NCI-H526 (cell line): ENCODE measurements at regions not wholly inside any gene's neighbourhood (a gene's known extent, or its start where the extent isn't known, plus 50 kb on each side); places are given as distances from the start of the nearest gene placed in this dataset.

Source experiments
- DNase-seq, 2 experiments: peaks; one replicate each; lab custom pipeline; 2025; lab: John Stamatoyannopoulos, UW

- DNase-seq = peak; percentile 20 to 51
Measured at GRCh38 chr12:67426067-67426466, 156.9 kb downstream of the CAND1 start.

DNA sequence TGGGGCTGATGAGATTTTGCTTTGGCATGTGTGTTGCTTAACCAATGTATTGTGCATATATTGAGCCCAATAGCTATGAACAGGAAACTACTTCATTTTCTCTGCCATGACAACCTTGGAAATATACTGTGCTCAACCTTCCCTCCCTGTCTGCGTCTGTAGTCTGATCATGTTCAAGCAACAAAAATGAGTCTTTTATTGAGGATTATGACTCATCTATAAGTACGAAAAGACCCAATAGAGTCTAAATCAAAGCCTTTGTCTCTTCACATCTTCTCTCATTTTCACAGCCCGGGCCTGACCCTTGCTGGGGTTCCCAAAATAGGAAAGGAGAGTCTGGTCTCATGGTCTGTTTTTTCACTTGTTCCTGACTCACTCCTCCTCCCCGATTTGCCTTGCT, 158.2 kb downstream of the CAND1 start:
- no peak for DNase-seq

DNA sequence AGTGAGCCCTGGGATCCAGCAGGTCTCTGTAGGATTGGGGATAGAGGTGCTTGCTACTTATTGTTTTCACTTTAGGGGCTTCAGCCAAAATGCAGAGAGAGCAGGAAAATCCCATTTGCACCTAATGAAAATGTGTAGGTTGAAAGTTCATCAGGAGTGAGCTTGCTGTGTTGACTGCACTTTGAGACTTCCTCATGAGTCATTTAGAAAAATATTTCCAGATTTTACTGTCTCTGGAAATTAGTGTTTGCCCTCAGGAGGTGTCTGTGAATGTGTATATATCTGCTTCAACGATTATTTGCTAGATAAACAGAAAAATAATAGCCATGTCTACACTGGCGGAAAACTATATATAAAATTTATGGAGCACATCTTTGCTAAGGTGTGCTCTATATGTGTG, 159.3 kb downstream of the CAND1 start:
- DNase-seq = no peak

DNA sequence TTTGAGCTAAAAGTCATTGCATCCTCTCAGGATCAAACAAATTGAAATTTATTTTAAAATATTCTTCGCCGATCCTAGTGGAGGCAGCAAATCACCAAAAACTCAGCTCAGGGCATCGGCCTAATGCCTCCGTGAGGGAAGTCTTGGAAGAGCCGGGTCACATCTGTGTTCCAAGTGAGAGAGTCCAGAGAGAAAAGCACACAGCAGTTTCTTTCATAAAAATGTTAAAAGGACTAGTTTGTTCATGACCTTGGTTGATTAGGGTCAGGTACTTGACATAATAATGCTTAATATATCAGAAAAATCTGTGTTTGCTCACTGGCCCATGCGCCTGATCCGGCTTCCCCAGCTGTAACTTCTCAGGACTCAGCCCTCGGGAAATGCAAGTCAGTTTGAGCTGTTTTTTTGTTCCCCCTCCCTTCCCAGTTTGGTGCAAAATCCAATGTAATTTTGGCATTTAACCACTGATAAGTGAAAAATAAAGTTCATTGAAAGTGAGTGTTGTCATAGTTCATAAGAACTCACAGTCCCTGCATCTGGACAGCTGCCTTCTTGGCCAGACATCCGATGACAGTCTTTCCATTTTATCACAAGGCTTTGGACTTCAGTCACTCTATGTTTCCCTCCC, 161.7 kb downstream of the CAND1 start:
- DNase-seq = peak in 1 of 2 experiments; percentile 28

DNA sequence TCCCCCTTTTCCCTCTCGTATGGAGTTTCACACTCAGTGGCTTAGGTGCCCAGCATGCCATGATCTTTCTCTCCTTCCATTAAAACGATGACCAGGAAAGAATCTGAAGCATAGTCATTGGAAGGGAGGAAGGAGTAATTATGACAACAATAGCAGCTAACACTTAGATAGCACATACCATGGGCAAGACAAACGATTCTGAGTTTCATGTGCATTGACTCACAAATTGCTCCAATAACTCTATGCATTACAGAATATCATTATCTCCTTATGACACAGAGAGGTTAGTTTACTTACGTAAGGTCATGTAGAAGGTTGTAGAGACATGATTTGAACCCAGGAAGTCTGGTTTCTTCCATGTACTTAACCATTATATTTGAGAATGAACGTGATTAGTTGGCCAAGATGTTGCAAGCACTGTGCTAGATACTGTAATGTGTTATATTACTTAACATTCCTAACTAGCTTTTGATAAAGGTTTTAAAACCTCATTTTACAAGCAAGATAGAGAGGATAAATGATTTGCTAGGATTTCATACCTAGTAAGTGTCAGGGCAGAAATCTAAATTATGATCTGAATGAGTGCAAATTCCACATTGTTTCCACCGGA, 162.4 kb downstream of the CAND1 start:
- DNase-seq = no peak

DNA sequence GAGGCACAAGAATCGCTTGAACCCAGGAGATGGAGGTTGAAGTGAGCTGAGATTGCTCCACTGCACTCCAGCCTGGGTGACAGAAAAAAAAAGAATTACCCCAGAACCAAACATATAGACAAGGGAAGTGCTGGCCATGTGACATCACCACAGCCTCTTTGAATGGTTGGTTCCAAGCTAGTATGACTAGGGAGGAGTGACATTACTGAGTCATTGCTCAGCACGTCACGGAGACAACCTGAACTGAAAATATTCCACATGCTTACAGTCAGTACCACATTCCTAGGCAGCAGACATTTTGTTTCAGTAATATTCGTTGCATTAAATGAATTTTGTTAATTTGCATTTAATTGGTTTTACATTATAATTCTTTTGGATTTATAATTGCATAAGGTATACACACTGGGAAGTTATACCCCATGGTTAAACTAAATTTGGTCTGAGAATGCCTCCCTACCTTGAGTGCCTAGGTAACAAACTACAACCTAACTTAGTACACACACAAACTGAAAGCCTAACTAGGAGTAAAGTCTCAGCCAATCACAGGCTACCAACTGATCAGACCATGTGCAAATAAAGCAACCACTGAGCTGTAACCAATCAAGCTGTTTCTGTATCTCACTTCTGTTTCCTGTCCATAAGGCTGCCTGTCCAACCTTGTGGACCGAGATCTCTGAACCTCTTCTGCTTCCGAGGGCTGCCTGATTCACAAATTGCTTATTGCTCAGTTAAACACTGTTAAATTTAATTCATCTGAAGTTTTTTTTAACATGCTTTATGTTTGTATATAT, 164.4 kb downstream of the CAND1 start:
- DNase-seq = no peak

GRCh38 chr12:67434671-67435370, 165.7 kb downstream of the CAND1 start:
- no peak for DNase-seq

DNA sequence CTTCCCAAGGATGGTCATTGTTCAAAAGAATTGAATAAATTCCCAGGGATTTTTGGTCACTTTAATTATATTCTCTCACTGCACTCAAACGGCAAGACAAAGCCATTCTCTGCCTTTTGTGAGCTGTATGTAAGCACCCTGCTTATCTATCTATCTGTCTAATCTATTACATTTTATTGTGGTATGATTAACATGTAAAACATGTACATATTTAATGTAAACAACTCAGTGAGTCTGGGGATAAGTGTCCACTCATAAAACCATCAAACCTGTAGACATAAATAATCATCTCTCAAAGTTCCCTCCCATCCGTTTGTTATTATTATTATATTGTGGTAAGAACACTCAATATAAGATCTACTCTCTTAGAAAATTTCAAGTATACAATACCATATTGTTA, 167.1 kb downstream of the CAND1 start:
- DNase-seq = no peak

DNA sequence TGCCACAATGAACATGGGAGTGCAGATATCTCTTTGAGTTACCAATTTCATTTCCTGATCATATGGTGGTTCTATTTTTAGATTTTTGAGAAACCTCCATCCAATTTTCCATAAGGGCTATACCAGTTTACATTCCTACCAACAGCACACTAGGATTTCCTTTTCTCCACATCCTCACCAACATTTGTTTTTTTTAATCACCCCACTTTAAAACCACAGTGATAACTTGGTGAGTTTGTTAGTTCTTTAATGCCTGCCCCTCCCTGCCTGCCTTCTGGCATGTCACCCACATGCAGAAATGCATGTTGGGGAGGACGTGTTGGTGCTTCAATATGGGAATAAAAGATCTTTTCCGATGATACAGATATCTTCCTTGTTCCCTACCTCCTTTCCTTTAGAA, 167.9 kb downstream of the CAND1 start:
- DNase-seq = no peak

DNA sequence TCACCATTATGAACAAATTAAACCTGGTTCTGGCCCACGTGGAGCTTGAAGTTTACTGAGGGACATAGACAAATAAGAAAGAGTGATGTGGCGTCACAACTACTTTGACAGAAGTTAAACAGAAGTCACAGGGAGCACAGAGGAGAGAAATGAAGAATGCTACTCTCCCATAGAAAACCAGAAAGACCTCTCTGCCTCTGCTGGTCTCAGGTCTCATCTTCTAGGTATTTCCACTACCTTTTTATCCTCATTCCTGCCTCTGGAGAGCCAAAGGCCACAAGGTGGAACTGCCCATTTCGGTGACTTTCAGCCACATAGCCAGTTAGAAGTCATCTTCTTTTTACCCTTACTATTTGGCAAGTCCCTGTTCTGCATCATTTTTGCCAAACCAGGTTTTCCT, 170.5 kb downstream of the CAND1 start:
- DNase-seq = no peak

DNA sequence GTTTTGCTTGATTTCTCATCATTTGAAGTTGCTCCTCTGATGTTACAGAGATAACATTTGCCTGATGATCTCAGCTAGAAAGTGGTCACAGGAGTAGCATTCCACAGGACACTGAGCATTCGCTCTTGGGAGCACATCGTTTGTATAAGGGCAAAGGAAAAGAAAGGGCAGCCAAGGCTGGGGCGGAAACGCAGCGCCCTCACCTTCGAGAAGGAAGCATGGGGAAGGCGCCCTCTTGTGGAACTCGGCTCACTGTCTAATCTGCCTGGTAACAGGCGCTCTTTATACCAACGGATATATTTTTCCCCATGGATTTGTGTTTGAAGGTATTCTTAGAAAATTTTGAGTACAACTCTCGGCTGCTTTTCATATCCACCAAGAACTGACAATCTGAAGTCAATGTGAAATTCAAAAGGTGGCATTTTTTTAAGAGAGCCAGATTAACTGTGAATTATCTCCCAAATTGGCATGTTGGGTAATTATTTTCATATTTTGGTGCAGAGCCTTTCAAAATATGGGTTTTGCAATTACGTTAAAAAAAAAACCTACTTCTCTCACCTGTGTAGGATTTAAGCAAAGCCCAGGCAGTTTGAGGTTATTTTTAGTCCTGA, 172.7 kb downstream of the CAND1 start:
- DNase-seq = peak; percentile 53 to 91

GRCh38 chr12:67442347-67442841, 173.2 kb downstream of the CAND1 start:
- peak; percentile 32 to 53 for DNase-seq

- DNase-seq = peak; percentile 40
Measured at GRCh38 chr12:67442896-67443295, 173.7 kb downstream of the CAND1 start.

DNA sequence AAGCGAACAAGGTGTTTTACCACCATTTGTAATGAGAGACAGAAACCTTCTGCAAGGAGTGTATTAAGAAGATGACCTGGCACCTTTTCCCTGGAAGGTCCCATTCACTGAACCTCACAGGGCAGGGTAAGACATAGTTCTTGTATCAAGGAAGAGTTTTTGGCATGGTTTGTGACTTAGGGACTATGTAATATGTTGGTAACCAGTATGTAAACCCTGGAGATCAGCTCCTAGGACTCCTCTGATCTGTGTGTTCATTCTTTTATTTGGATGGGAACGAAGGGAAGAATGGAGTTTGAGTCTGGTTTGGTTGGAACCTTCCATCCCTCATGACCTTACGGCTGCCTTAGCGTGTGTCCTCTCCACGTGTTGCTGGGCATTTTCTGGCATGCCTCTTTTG, 175.4 kb downstream of the CAND1 start:
- no peak for DNase-seq

DNA sequence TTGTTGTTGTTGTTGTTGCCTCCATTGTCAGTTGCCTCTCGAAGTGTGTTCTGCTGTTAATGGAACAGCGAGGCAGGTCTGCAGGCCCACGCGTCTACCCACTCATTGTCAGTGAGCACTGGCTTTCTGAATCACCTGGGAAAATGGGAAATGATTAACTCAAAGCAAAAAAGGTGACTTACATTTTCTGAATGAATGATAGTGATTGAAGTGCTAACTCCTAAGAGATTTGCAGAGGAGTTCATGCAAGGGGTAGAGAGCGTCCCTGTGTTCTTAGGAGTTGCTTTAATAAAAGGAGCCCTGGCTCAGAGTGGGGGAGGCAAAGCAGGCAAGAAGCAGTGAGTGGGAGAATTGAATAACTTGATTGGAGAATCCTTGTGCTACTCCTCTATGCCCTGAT, 177.6 kb downstream of the CAND1 start:
- no peak for DNase-seq

- no peak for DNase-seq
Measured at GRCh38 chr12:67447180-67447579, 178.0 kb downstream of the CAND1 start.

DNA sequence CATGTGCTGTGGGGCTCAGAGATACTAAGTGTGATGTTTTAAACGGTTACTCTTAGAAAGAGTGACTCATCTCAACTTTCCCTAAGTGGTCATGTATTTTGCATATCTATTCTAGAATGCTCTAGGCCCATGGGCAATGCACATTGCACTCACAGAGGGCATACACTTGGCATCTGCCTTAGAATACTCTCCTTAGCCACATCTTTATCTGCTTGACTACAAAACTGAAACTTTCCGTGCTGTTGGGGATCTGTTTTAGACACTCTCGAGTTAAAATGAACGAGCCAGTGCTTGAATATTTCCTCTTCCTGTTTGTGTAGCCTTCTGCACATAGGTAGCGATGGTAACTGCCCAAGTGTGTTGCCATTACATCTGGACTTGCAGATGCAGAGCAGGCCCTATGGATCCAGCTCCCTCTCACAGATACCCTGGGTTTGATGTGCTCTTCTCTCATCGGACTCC, 180.5 kb downstream of the CAND1 start:
- DNase-seq = no peak

GRCh38 chr12:67450441-67450840, 181.3 kb downstream of the CAND1 start:
- no peak for DNase-seq

- no peak for DNase-seq
Measured at GRCh38 chr12:67451206-67451605, 182.0 kb downstream of the CAND1 start.

DNA sequence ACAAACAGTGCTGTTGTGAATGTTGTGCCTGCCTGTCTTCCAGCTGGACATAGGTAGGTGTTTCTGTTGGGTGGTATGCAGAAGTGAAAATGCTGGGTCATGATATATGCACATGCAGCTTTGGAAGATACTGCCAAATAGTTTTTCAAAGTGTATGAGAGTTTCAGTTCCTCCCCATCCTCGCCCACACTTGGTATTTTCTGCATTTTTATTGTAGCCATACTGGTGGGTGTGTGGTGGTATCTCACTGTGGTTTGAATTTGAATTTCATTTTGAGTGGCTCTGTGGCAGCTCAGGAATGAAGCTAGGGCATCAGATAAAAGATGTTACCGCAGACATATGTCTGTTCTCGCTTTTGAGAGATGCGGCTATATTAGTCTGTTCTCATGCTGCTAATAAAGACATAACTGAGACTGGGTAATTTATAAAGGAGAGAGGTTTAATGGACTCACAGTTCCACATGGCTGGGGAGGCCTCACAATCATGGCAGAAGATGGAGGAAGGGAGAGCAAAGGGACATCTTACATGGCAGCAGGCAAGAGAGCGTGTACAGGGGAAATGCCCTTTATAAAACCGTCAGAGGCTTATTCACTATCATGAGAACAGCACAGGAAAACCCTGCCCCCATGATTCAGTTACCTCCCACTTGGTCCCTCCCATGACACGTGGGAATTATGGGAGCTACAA, 183.1 kb downstream of the CAND1 start:
- DNase-seq = no peak

DNA sequence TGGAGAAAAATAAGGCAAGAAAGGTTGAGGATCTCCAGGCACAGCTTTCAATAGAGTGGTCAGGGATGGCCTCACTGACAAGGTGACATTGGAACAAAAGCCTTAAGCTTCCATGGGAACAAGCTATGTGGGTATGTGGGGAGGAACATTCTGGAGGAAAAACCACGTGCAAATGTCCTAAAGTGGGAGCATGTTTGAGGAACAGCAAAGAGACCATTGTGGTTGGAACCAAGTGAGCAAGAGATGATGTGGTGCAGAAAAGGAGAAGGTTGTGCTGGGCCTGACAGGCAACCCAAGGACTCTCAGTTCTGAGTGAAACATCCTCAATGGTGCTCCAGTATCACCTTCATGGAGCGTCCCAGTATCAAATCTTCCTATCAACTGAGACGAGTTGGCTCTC, 184.0 kb downstream of the CAND1 start:
- no peak for DNase-seq
